ENCODE measurements at regions not wholly inside any gene's neighbourhood (a gene's known extent, or its start where the extent isn't known, plus 50 kb on each side); places are given as distances from the start of the nearest gene placed in this dataset.
"Not testable (repeated sequence)": the region's sequence is repeated elsewhere in the genome, so short reads cannot be mapped to it uniquely, and the experiment has no call there.

DNA sequence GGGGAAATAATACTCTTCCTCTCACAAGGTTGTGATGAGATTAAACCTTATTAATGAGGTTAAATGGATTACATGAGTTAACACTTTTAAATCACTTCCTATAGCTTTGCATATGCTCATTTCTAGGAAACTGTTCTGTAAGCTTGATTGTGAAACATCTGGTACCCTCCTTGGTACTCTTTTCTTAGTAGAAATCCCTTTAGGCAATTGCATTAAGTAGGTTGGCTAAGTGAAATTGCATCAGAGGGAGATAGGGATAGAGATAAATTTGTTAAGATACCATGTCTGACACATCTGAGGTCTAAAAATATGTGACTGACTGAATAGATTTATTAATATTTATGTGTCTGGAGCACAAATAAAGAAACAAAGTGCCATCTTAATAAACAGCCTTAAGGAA, 275.9 kb upstream of the MAP2 start:
- in situ Hi-C loops (cut with HindIII; ENCODE audit: low sequenced_read_pairs): no loop called here
- DNase-seq (ENCODE audit: low read depth, low spot score): no peak
- no peak overlapping the region for H3K4me3 ChIP-seq (ENCODE audit: low read depth, low read length)
- TF ChIP-seq, protein P1, sequence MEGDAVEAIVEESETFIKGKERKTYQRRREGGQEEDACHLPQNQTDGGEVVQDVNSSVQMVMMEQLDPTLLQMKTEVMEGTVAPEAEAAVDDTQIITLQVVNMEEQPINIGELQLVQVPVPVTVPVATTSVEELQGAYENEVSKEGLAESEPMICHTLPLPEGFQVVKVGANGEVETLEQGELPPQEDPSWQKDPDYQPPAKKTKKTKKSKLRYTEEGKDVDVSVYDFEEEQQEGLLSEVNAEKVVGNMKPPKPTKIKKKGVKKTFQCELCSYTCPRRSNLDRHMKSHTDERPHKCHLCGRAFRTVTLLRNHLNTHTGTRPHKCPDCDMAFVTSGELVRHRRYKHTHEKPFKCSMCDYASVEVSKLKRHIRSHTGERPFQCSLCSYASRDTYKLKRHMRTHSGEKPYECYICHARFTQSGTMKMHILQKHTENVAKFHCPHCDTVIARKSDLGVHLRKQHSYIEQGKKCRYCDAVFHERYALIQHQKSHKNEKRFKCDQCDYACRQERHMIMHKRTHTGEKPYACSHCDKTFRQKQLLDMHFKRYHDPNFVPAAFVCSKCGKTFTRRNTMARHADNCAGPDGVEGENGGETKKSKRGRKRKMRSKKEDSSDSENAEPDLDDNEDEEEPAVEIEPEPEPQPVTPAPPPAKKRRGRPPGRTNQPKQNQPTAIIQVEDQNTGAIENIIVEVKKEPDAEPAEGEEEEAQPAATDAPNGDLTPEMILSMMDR (IDR thresholded peaks at IDR 0.05; ENCODE audit: low read depth, low read length): no peak

DNA sequence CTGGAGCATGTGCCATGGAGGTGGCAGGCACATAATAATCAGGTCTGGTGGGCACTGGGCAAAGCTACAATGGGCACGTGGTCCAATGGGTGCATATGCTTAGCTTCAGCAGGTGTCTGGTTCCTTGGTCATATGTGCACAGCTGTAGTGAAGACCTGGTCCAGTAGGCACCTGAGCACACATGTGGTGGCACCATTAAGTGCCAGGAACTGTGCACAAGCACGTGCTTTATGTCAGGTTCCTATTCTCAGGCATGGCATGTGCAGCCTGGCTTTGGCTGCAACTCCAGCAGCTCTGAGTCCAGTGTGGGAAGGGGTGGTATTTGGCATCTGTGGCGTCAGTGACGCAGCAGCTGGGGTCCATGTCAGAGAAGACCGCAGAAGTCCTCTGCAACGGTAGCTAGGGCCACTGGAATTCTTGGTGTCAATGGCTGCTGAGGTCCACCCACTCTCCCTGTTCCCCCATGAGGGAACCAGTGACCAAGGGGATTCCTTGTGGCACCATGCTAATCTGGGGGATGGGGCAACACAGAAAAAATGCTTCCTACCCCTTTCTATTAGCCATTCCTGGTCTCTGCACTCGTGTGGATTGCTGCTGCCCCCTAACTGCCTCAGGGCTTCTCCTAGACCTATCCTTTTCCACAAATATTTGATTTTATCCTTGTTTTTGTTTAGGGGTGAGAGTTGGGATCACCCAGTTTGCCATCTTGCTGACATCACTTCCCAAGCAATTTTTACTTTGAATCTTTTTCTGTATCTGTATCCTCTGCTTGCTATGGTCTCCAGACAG, 262.9 kb upstream of the MAP2 start:
- no peak for DNase-seq (ENCODE audit: low read depth, low spot score)
- H3K4me3 ChIP-seq (ENCODE audit: low read depth, low read length): no peak overlapping the region
- in situ Hi-C loops (cut with HindIII; ENCODE audit: low sequenced_read_pairs): no loop called here
- TF ChIP-seq, protein P1 (IDR thresholded peaks at IDR 0.05; ENCODE audit: low read depth, low read length): no peak

DNA sequence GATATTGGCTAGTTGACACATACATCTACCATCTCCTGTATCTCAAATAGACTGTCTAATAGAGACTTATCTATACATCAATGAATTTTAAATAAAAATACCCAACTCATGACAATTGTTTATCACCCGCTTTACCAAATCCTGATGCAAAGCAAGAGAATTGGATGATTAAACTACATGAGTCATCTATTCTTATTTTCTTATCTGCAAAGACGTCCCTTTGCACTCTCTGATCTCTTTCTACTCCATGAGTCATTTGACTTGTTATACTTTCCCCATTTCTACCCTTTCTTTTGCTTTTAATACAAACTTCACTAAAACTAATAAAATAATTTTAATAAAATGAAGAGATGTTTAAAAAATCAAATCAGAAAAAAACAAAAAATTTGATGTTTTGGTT, 261.7 kb upstream of the MAP2 start:
- TF ChIP-seq, protein P1 (IDR thresholded peaks at IDR 0.05; ENCODE audit: low read depth, low read length): no peak
- no peak for DNase-seq (ENCODE audit: low read depth, low spot score)
- in situ Hi-C loops (cut with HindIII; ENCODE audit: low sequenced_read_pairs): no loop called here
- H3K4me3 ChIP-seq (ENCODE audit: low read depth, low read length): no peak overlapping the region

DNA sequence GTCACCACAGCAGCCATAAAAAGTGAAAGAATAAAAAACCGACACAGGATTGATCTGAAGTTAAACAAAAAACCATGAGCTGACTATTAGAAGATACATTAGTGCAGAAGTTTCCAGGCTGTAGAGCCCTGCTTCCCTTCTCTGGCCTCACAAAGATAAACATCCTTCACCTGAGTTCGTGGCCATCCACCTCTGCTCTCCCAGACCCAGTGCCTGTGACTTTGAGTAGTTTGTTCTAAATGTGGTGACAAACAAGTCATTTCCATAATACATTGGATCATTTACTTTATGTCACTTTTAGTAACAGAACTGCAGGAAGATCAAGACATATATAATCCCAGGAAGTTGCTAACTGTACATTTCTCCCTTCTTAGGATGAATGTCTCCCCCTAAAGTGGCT, 241.9 kb upstream of the MAP2 start:
- in situ Hi-C loops (cut with HindIII; ENCODE audit: low sequenced_read_pairs): no loop called here
- no peak for DNase-seq (ENCODE audit: low read depth, low spot score)
- no peak overlapping the region for H3K4me3 ChIP-seq (ENCODE audit: low read depth, low read length)
- TF ChIP-seq, protein P1 (IDR thresholded peaks at IDR 0.05; ENCODE audit: low read depth, low read length): no peak

DNA sequence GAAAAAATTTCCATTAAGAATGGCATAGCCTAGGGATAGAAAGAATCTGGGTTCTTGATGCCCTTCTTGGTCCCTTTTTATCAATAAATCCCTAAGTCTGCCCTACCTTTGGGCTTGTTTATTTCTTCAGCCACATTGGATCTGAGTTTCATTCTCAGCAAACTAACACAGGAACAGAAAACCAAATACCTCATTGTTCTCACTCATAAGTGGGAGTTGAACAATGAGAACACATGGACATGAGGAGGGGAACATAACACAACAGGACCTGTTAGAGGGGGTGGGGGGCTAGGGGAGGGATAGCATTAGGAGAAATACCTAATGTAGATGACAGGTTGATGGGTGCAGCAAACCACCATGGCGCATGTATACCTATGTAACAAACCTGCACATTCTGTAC, 237.0 kb upstream of the MAP2 start:
- in situ Hi-C loops (cut with HindIII; ENCODE audit: low sequenced_read_pairs): not testable (repeated sequence)

DNA sequence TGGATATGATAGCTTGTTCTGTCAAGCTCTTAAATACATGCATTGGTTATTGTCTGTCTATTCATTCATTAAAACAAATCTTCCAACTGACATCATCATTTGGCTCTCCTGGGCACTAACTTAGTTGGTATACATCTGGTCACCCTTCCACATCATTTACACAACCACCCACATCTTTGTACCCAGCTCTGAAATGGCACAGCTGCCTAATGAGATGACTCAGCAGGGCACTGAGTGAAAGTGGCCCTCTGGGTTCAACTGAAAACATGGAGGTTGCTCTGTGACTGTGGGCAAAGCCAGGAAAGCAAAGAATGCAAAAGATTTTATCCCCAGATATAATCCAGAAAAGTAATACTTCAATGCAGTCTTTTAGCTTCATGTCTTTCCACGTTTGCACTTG, 234.0 kb upstream of the MAP2 start:
- in situ Hi-C loops (cut with HindIII; ENCODE audit: low sequenced_read_pairs): no loop called here
- no peak overlapping the region for H3K4me3 ChIP-seq (ENCODE audit: low read depth, low read length)
- DNase-seq (ENCODE audit: low read depth, low spot score): no peak
- TF ChIP-seq, protein P1 (IDR thresholded peaks at IDR 0.05; ENCODE audit: low read depth, low read length): no peak

More for the DNA sequence above, 237.0 kb upstream of the MAP2 start:
- DNase-seq (ENCODE audit: low read depth, low spot score); H3K4me3 ChIP-seq (ENCODE audit: low read depth, low read length): not testable (repeated sequence)

DNA sequence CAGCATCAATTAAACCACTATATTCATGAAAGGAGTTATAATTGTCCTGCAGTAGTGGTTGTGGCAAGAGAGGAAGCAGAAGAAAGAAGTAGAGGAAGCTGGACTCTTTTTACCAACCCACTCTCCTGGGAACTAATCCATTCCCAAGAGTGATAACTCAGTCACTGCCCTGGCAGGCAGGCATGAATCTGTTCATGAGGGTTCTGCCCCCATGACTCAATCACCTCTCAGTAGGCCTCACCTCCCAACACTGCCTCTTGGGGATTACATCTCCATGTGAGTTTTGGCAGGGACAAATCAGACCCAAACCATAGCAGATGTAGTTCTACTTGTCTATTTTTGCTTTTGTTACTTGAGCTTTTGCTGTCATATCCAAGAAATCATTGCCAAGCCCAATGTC, 232.7 kb upstream of the MAP2 start:
- TF ChIP-seq, protein P1 (IDR thresholded peaks at IDR 0.05; ENCODE audit: low read depth, low read length): no peak
- in situ Hi-C loops (cut with HindIII; ENCODE audit: low sequenced_read_pairs): no loop called here
- no peak for DNase-seq (ENCODE audit: low read depth, low spot score)
- no peak overlapping the region for H3K4me3 ChIP-seq (ENCODE audit: low read depth, low read length)

All from astrocyte of the spinal cord (primary cell).